ENCODE measurements at regions not wholly inside any gene's neighbourhood (a gene's known extent, or its start where the extent isn't known, plus 50 kb on each side); places are given as distances from the start of the nearest gene placed in this dataset.
A peak's percentile ranks its signal among the peaks of the same experiment; 100 is the strongest.

DNA sequence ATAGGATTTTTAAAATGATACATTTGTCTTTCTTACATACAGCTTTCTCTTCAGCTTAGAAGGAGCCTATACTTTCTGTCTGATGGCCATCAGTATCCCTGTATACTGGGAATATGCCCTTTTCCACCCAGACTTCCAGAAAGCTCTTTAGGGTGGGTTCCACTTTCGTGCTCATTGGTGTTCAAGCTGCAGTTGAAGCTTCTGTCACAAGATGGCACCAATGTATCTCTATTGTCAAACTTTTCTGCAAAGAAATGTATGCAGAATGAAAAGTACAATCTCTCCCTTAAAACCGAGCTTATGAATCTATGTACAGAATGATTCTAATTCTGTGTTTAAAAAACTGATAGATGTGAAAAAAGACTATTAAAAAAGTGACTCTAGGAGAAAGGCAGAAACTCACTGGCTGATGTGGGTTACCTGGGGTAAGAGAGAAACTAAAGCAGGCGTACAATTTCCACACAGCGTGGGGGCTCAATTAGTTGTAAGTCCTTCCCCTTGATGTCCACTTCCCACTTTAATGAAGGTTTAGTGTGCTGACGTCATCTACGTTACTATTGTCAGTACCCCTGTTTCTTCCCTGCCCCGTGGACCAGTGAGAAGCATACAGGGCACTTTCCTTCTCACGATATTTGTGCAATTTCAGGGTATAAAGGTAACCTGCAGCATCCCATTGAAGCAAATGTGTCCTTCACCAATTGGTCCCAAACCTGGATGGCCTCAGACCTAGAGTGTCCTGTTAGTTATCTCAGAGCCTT, 57.3 kb upstream of the TCEAL2 start:
- peak; percentile 31 for DNase-seq (ENCODE audit: low spot score)
- H3K4me2 ChIP-seq, result no peak overlapping the region
- no peaks in the 10 kb centered on the region for H3K4me1 ChIP-seq (ENCODE audit: insufficient read depth)
- TF ChIP-seq EZH2 (IDR thresholded peaks at IDR 0.05; ENCODE audit: borderline replicate concordance), result no peak
- TF ChIP-seq CTCF (IDR thresholded peaks at IDR 0.05; ENCODE audit: poor library complexity), result peak; percentile 51
- TF ChIP-seq EZH2phosphoT487 (IDR thresholded peaks at IDR 0.05; ENCODE audit: low read depth, severe bottlenecking, unreplicated experiment), result no peak
- WGBS (ENCODE audit: low lambda C conversion rate, missing lambda C conversion rate), result 59% methylated on average over 8 of the region's 8 CpGs
- H2AFZ ChIP-seq, result no peak overlapping the region
- H3K27me3 ChIP-seq, result no peaks in the 10 kb centered on the region
- no peaks in the 10 kb centered on the region for H3K9me3 ChIP-seq (ENCODE audit: low read depth)
- H3K79me2 ChIP-seq, result no peaks in the 10 kb centered on the region
- no peak overlapping the region for H3K4me3 ChIP-seq
- no peaks in the 10 kb centered on the region for H3K36me3 ChIP-seq (replicated peaks; ENCODE audit: insufficient read depth, low read depth)
- no peaks in the 10 kb centered on the region for H4K20me1 ChIP-seq (ENCODE audit: insufficient read depth, poor library complexity, severe bottlenecking)
- no peak overlapping the region for H3K27ac ChIP-seq
- H3K9me2 ChIP-seq (replicated peaks; ENCODE audit: insufficient read depth), result no peaks in the 10 kb centered on the region

GRCh38 chrX:102063445-102064074, 61.9 kb upstream of the TCEAL2 start:
- Histone ChIP-seq H3K4me2 (no peak overlapping the region), H2AFZ (no peak overlapping the region), H3K4me1 (ENCODE audit: insufficient read depth) (no peaks in the 10 kb centered on the region), H3K36me3 (replicated peaks; ENCODE audit: insufficient read depth, low read depth) (no peaks in the 10 kb centered on the region), H3K4me3 (no peak overlapping the region), H3K9me2 (replicated peaks; ENCODE audit: insufficient read depth) (no peaks in the 10 kb centered on the region), H3K9me3 (ENCODE audit: low read depth) (peaks cover 4% of the 10 kb centered on the region), H3K79me2 (no peaks in the 10 kb centered on the region), H3K27ac (no peak overlapping the region), H4K20me1 (ENCODE audit: insufficient read depth, poor library complexity, severe bottlenecking) (no peaks in the 10 kb centered on the region), H3K27me3 (no peaks in the 10 kb centered on the region)
- DNase-seq (ENCODE audit: low spot score), result no peak
- TF ChIP-seq CTCF (IDR thresholded peaks at IDR 0.05; ENCODE audit: poor library complexity) (no peak), EZH2phosphoT487 (IDR thresholded peaks at IDR 0.05; ENCODE audit: low read depth, severe bottlenecking, unreplicated experiment) (no peak), EZH2 (IDR thresholded peaks at IDR 0.05; ENCODE audit: borderline replicate concordance) (no peak)
- WGBS (ENCODE audit: low lambda C conversion rate, missing lambda C conversion rate), result 86% methylated on average over 2 of the region's 2 CpGs

- H3K4me2 ChIP-seq, result no peak overlapping the region
- H3K36me3 ChIP-seq (replicated peaks; ENCODE audit: insufficient read depth, low read depth), result no peaks in the 10 kb centered on the region
- DNase-seq (ENCODE audit: low spot score), result no peak
- H3K9me3 ChIP-seq (ENCODE audit: low read depth), result no peaks in the 10 kb centered on the region
- H3K27me3 ChIP-seq, result no peaks in the 10 kb centered on the region
- H3K4me1 ChIP-seq (ENCODE audit: insufficient read depth), result no peaks in the 10 kb centered on the region
- WGBS (ENCODE audit: low lambda C conversion rate, missing lambda C conversion rate), result 67% methylated on average over 2 of the region's 2 CpGs
- no peaks in the 10 kb centered on the region for H3K79me2 ChIP-seq
- H3K9me2 ChIP-seq (replicated peaks; ENCODE audit: insufficient read depth), result no peaks in the 10 kb centered on the region
- no peak overlapping the region for H3K4me3 ChIP-seq
- no peak overlapping the region for H2AFZ ChIP-seq
- H4K20me1 ChIP-seq (ENCODE audit: insufficient read depth, poor library complexity, severe bottlenecking), result no peaks in the 10 kb centered on the region
- TF ChIP-seq EZH2 (IDR thresholded peaks at IDR 0.05; ENCODE audit: borderline replicate concordance) (no peak), EZH2phosphoT487 (IDR thresholded peaks at IDR 0.05; ENCODE audit: low read depth, severe bottlenecking, unreplicated experiment) (no peak), CTCF (IDR thresholded peaks at IDR 0.05; ENCODE audit: poor library complexity) (no peak)
- no peak overlapping the region for H3K27ac ChIP-seq
Measured at GRCh38 chrX:102044496-102044895, 81.0 kb upstream of the TCEAL2 start.
